ENCODE measurements at regions not wholly inside any gene's neighbourhood (a gene's known extent, or its start where the extent isn't known, plus 50 kb on each side); places are given as distances from the start of the nearest gene placed in this dataset.

- H3K9me3 ChIP-seq (ENCODE audit: insufficient read depth, low read depth): no peaks in the 10 kb centered on the region
- BruUV-seq (replicated peaks): no TSS peak
- CTCF ChIA-PET: no interaction called here
- no peak overlapping the region for H2AFZ ChIP-seq
- no peaks in the 10 kb centered on the region for H3K27me3 ChIP-seq (ENCODE audit: insufficient read depth, low read depth)
- no peak overlapping the region for H3K4me3 ChIP-seq
- no peak for TF ChIP-seq EZH2 (IDR thresholded peaks at IDR 0.05; ENCODE audit: low read depth)
- TF ChIP-seq, protein P1, sequence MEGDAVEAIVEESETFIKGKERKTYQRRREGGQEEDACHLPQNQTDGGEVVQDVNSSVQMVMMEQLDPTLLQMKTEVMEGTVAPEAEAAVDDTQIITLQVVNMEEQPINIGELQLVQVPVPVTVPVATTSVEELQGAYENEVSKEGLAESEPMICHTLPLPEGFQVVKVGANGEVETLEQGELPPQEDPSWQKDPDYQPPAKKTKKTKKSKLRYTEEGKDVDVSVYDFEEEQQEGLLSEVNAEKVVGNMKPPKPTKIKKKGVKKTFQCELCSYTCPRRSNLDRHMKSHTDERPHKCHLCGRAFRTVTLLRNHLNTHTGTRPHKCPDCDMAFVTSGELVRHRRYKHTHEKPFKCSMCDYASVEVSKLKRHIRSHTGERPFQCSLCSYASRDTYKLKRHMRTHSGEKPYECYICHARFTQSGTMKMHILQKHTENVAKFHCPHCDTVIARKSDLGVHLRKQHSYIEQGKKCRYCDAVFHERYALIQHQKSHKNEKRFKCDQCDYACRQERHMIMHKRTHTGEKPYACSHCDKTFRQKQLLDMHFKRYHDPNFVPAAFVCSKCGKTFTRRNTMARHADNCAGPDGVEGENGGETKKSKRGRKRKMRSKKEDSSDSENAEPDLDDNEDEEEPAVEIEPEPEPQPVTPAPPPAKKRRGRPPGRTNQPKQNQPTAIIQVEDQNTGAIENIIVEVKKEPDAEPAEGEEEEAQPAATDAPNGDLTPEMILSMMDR (conservative IDR thresholded peaks at IDR 0.05): no peak
- H3K79me2 ChIP-seq (ENCODE audit: low read depth): no peaks in the 10 kb centered on the region
- H3K27ac ChIP-seq: no peak overlapping the region
- no peak for DNase-seq
- peaks cover 18% of the 10 kb centered on the region for H3F3A ChIP-seq (ENCODE audit: insufficient read depth, low read depth)
- H3K36me3 ChIP-seq (ENCODE audit: low read depth): no peaks in the 10 kb centered on the region
- 0 out of 2 replicates have a peak, but pooled peaks cover 4% of the 10 kb centered on the region for H4K20me1 ChIP-seq (ENCODE audit: insufficient read depth)
- POLR2A ChIA-PET (ENCODE audit: unreplicated experiment): no interaction called here
- intact Hi-C loops (cut with micrococcal nuclease; ENCODE audit: unreplicated experiment): no loop called here
- no peaks in the 10 kb centered on the region for H3K9me2 ChIP-seq (ENCODE audit: insufficient read depth)
- peaks cover 37% of the 10 kb centered on the region for H3K4me1 ChIP-seq (replicated peaks; ENCODE audit: insufficient read depth)
- no peak overlapping the region for H3K4me2 ChIP-seq
Observed at GRCh38 chr3:90011996-90012395, 904.6 kb downstream of the EPHA3 start.

GRCh38 chr3:90015688-90016356 is 908.4 kb downstream of the EPHA3 start:
- intact Hi-C loops (cut with micrococcal nuclease; ENCODE audit: unreplicated experiment): no loop called here
- H3K27ac ChIP-seq: peak overlapping the region; percentile 70
- peak overlapping the region; percentile 53 for H3K4me2 ChIP-seq
- H3K9me2 ChIP-seq (ENCODE audit: insufficient read depth): no peaks in the 10 kb centered on the region
- peak overlapping the region; percentile 20; the same call in 1 of the 2 replicates for H2AFZ ChIP-seq
- peak overlapping the region; percentile 19; the same call in 1 of the 2 replicates for H3K4me3 ChIP-seq
- H4K20me1 ChIP-seq (ENCODE audit: insufficient read depth): 0 out of 2 replicates have a peak, but pooled peaks cover 4% of the 10 kb centered on the region
- H3K4me1 ChIP-seq (replicated peaks; ENCODE audit: insufficient read depth): peaks cover 32% of the 10 kb centered on the region
- ChIA-PET POLR2A (ENCODE audit: unreplicated experiment) (no interaction called here), CTCF (no interaction called here)
- H3K36me3 ChIP-seq (ENCODE audit: low read depth): no peaks in the 10 kb centered on the region
- no peaks in the 10 kb centered on the region for H3K27me3 ChIP-seq (ENCODE audit: insufficient read depth, low read depth)
- BruUV-seq (replicated peaks): no TSS peak
- TF ChIP-seq EZH2 (IDR thresholded peaks at IDR 0.05; ENCODE audit: low read depth): no peak
- peaks cover 23% of the 10 kb centered on the region for H3F3A ChIP-seq (ENCODE audit: insufficient read depth, low read depth)
- peak; percentile 10 to 81 for DNase-seq
- no peaks in the 10 kb centered on the region; the same call in 1 of the 2 replicates for H3K9me3 ChIP-seq (ENCODE audit: insufficient read depth, low read depth)
- no peaks in the 10 kb centered on the region for H3K79me2 ChIP-seq (ENCODE audit: low read depth)

DNA sequence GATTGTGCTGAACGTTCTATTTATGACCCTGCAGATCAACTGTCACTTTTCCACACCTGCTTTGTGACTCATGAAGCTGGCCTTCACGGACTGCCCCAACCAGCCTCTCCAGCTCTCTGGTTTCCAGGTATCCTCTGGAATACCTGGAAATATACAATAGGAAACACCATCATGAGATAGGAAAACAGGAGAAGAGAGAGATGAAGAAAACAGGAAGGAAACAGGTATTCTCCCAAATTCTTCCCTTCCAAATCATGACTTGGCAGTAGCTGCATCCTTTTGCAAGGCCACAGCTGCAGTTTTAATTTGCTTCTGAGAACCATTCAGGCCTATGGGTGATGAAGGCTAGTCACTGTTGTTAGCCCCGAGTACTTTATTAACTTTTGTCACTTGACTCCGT is 909.1 kb downstream of the EPHA3 start:
- Histone ChIP-seq H2AFZ (no peak overlapping the region), H3K9me2 (ENCODE audit: insufficient read depth) (no peaks in the 10 kb centered on the region), H3K27me3 (ENCODE audit: insufficient read depth, low read depth) (no peaks in the 10 kb centered on the region), H3K4me2 (peak overlapping the region; percentile 53), H3K27ac (peak overlapping the region; percentile 70), H3K79me2 (ENCODE audit: low read depth) (no peaks in the 10 kb centered on the region), H4K20me1 (ENCODE audit: insufficient read depth) (0 out of 2 replicates have a peak, but pooled peaks cover 4% of the 10 kb centered on the region), H3K36me3 (ENCODE audit: low read depth) (no peaks in the 10 kb centered on the region), H3F3A (ENCODE audit: insufficient read depth, low read depth) (peaks cover 23% of the 10 kb centered on the region), H3K4me1 (replicated peaks; ENCODE audit: insufficient read depth) (peaks cover 32% of the 10 kb centered on the region), H3K4me3 (no peak overlapping the region), H3K9me3 (ENCODE audit: insufficient read depth, low read depth) (no peaks in the 10 kb centered on the region; the same call in 1 of the 2 replicates)
- BruUV-seq (replicated peaks): no TSS peak
- intact Hi-C loops (cut with micrococcal nuclease; ENCODE audit: unreplicated experiment): no loop called here
- peak; percentile 18 to 67 for DNase-seq
- POLR2A ChIA-PET (ENCODE audit: unreplicated experiment): no interaction called here
- CTCF ChIA-PET: no interaction called here
- no peak for TF ChIP-seq EZH2 (IDR thresholded peaks at IDR 0.05; ENCODE audit: low read depth)
- TF ChIP-seq, protein P1 (conservative IDR thresholded peaks at IDR 0.05): no peak
